IPS-18a (cell line): ENCODE measurements at regions not wholly inside any gene's neighbourhood (a gene's known extent, or its start where the extent isn't known, plus 50 kb on each side); places are given as distances from the start of the nearest gene placed in this dataset.
"Not testable (repeated sequence)": the region's sequence is repeated elsewhere in the genome, so short reads cannot be mapped to it uniquely, and the experiment has no call there.

Source experiments
- H3K27ac ChIP-seq: one replicate; pipeline ENCODE4 v1.5.1; 2013; ENCODE audit warnings: low read length
- H3K27me3 ChIP-seq: one replicate; pipeline ENCODE4 v1.6.1; 2013; ENCODE audit warnings: mild to moderate bottlenecking, low read length; ENCODE audit not compliant: control insufficient read depth, insufficient read depth
- H3K36me3 ChIP-seq: one replicate; pipeline ENCODE4 v1.6.1; 2013; ENCODE audit warnings: low read depth, low read length; ENCODE audit not compliant: control insufficient read depth
- H3K4me1 ChIP-seq: one replicate; pipeline ENCODE4 v1.6.1; 2013; ENCODE audit warnings: low read depth, low read length; ENCODE audit not compliant: control insufficient read depth
- H3K4me3 ChIP-seq: one replicate; pipeline ENCODE4 v1.5.1; 2013; ENCODE audit warnings: low read length
- H3K9ac ChIP-seq: one replicate; pipeline ENCODE4 v1.6.1; 2013; ENCODE audit warnings: mild to moderate bottlenecking, low read length, moderate library complexity
- H3K9me3 ChIP-seq: one replicate; pipeline ENCODE4 v1.6.1; 2013; ENCODE audit warnings: low read depth, low read length; ENCODE audit not compliant: control insufficient read depth

GRCh38 chr7:54944179-54944578 is 74.6 kb upstream of the EGFR start:
- Histone ChIP-seq H3K27me3 (no peaks in the 10 kb centered on the region), H3K9me3 (no peaks in the 10 kb centered on the region), H3K36me3 (no peaks in the 10 kb centered on the region), H3K4me3 (no peak overlapping the region), H3K9ac (no peak overlapping the region), H3K27ac (no peak overlapping the region), H3K4me1 (no peaks in the 10 kb centered on the region)

DNA sequence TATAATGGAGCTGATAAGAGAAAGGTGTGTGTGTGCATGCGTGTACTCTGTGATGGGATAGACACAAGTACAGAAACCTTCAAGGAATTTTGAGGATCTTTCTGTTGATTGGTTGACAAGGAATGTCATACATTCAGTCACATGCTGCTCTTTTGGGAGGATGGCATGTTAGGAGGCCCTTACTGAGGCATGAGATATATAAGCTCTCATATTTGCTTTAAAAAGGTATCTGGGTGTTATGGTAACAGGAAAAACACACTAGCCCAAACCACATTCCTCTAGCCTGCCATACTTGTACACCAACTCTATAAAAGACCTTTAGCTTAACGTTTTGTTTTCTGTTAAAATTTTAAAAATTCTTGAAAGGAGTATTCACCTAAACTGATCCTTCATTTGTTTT is 72.5 kb upstream of the EGFR start:
- H3K9ac ChIP-seq, result no peak overlapping the region
- H3K27ac ChIP-seq, result no peak overlapping the region

DNA sequence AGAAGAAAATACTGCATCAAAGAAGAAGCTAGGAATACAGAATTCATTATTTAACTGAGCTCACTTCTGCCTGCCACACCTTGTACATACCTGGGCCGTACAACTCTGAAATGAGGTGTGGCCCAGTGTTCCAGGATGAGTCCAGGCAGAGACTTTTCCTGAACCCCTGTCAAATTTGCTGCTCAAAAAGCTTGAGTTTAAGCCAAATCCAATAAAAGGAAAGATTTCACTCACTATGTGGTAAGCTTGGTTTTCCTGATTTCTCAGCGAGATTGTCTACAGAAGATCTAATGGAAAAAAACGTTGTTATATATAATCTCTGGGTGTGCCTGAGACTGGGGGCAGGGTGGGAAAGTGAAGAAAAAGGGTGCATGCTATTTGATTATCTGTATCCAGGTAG is 72.1 kb upstream of the EGFR start:
- H3K4me3 ChIP-seq, result no peak overlapping the region
- H3K9ac ChIP-seq, result no peak overlapping the region
- no peaks in the 10 kb centered on the region for H3K4me1 ChIP-seq
- H3K27me3 ChIP-seq, result no peaks in the 10 kb centered on the region
- H3K36me3 ChIP-seq, result no peaks in the 10 kb centered on the region
- no peak overlapping the region for H3K27ac ChIP-seq
- no peaks in the 10 kb centered on the region for H3K9me3 ChIP-seq

More for the DNA sequence above, 72.5 kb upstream of the EGFR start:
- Histone ChIP-seq H3K36me3 (no peaks in the 10 kb centered on the region), H3K9me3 (no peaks in the 10 kb centered on the region), H3K27me3 (no peaks in the 10 kb centered on the region), H3K4me3 (no peak overlapping the region), H3K4me1 (no peaks in the 10 kb centered on the region)

DNA sequence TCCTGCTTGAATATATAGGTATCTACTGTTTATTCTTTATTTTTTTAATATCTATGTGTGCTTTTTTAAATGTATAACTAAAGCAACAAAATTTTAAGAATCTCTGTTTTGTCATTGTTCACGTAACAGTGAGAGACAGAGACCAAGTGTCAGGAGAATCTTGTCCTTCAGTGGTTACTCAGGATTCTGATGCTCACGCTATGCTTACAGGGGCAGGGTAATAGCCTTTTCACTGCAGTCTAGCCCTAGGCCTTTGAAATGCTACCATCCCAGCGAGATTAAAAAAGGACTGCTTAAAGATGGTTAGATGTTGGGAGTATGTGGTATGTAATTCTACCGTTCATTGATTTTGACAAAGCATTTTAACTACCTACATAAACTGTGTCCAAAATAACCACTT is 71.6 kb upstream of the EGFR start:
- Histone ChIP-seq H3K9me3 (no peaks in the 10 kb centered on the region), H3K9ac (no peak overlapping the region), H3K4me3 (no peak overlapping the region), H3K4me1 (no peaks in the 10 kb centered on the region), H3K27ac (no peak overlapping the region), H3K36me3 (no peaks in the 10 kb centered on the region), H3K27me3 (no peaks in the 10 kb centered on the region)

DNA sequence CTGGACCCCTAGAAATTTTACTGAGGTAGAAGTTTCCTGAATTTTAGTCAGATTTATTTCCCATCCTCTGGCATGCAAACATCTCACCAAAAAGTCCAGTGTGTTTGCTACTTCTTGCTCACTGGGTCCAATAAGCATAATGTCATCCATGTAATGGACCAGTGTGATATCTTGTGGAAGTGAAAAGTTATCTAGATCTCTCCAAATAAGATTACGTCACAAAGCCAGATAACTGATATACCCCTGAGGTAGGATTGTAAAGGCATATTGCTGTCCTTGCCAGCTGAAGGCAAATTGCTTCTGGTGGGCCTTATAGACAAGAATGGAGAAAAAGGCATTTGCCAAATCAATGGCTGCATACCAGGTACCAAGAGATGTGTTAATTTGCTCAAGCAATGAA is 69.3 kb upstream of the EGFR start:
- not testable (repeated sequence) for H3K9me3 ChIP-seq, H3K9ac ChIP-seq, H3K36me3 ChIP-seq, H3K27ac ChIP-seq, H3K4me3 ChIP-seq, H3K27me3 ChIP-seq, H3K4me1 ChIP-seq

GRCh38 chr7:54955296-54955695 is 63.5 kb upstream of the EGFR start:
- Histone ChIP-seq H3K9ac (no peak overlapping the region), H3K4me1 (no peaks in the 10 kb centered on the region), H3K36me3 (no peaks in the 10 kb centered on the region), H3K27me3 (no peaks in the 10 kb centered on the region), H3K9me3 (no peaks in the 10 kb centered on the region), H3K27ac (no peak overlapping the region), H3K4me3 (no peak overlapping the region)

GRCh38 chr7:54955696-54956420 is 63.0 kb upstream of the EGFR start:
- Histone ChIP-seq H3K27ac (no peak overlapping the region), H3K36me3 (no peaks in the 10 kb centered on the region), H3K9me3 (no peaks in the 10 kb centered on the region)

DNA sequence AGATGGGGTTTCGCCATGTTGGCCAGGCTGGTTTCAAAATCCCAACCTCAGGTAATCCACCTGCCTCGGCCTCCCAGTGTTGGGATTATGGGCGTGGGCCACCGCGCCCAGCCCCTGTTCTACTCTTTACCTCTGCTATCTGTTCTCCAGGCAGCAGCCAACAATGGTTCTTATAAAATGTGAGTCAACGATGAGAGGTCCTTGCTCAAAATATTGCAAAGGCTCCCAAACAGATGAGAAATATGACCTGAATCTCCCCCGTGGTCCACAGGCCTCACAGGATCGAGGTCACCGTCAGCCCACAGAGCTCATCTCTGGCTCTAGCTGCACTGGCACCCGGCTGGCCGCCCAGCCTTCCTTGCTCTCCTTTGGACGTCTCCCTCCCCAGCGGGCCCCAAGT is 62.0 kb upstream of the EGFR start:
- Histone ChIP-seq H3K27ac (no peak overlapping the region), H3K27me3 (no peaks in the 10 kb centered on the region), H3K4me3 (no peak overlapping the region), H3K9me3 (no peaks in the 10 kb centered on the region), H3K9ac (no peak overlapping the region), H3K36me3 (no peaks in the 10 kb centered on the region), H3K4me1 (no peaks in the 10 kb centered on the region)

More at GRCh38 chr7:54955696-54956420, 63.0 kb upstream of the EGFR start:
- H3K4me3 ChIP-seq, result no peak overlapping the region
- no peaks in the 10 kb centered on the region for H3K4me1 ChIP-seq
- no peak overlapping the region for H3K9ac ChIP-seq
- no peaks in the 10 kb centered on the region for H3K27me3 ChIP-seq

- Histone ChIP-seq H3K9ac (no peak overlapping the region), H3K4me3 (no peak overlapping the region), H3K27me3 (no peaks in the 10 kb centered on the region), H3K36me3 (no peaks in the 10 kb centered on the region), H3K27ac (no peak overlapping the region), H3K4me1 (no peaks in the 10 kb centered on the region), H3K9me3 (no peaks in the 10 kb centered on the region)
These were observed 58.3 kb upstream of the EGFR start for GRCh38 chr7:54960517-54960916.

DNA sequence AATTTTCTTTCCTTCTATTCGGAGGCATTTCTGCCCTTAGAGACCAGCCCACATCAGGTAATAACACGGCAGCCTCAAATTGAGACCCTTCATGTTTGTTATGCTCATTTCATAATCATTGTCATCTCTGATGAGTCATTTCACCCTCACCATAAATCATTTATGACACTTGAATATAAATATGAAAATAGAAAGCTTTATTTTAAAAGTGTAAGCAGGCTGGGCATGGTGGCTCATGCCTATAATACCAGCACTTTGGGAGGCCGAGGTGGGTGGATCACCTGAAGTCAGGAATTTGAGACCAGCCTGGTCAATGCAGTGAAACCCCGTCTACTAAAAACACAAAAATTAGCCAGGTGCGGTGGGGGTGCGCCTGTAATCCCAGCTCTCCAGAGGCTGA is 57.4 kb upstream of the EGFR start:
- Histone ChIP-seq H3K27ac (no peak overlapping the region), H3K4me3 (no peak overlapping the region), H3K36me3 (no peaks in the 10 kb centered on the region), H3K9ac (no peak overlapping the region), H3K9me3 (no peaks in the 10 kb centered on the region), H3K4me1 (no peaks in the 10 kb centered on the region), H3K27me3 (no peaks in the 10 kb centered on the region)

DNA sequence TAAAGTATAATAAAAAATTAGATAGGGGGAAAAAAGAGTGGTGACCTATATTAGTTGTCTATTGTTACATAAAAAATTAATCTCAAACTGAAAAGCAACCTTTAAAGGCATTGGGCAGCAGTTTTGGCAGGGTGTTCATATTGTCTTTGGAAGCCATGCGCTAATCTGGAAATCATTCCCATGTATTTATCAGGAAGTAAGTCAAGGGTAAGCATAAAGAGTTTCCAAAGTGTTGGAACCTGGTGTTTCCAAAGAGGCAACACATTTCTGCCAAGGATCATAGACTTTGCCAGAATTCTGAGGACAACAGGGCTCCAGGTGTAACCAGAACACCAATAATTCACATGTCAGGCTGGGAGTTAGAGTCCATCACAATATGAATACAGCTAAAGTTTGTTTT is 55.7 kb upstream of the EGFR start:
- no peak overlapping the region for H3K9ac ChIP-seq
- H3K36me3 ChIP-seq, result no peaks in the 10 kb centered on the region
- H3K4me3 ChIP-seq, result no peak overlapping the region
- no peaks in the 10 kb centered on the region for H3K9me3 ChIP-seq
- H3K4me1 ChIP-seq, result no peaks in the 10 kb centered on the region
- H3K27me3 ChIP-seq, result no peaks in the 10 kb centered on the region
- H3K27ac ChIP-seq, result no peak overlapping the region

DNA sequence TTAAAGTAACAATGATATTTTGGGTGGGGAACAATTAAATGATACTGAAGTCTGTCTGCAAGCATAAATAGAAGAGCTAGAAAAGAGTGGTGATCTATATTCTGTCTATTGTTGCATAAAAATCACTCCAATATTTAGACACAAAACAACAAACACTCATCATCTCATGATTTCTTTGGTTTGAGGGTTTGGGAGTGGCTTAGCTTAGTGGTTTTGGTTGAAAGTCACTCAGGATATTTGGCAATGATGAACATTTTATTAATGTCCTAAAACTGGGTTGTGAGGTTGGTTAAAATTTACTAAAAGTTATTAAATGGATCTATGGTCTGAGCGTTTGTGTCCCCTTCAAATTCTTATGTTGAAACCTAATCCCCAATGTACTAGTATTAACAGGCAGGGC is 54.7 kb upstream of the EGFR start:
- H3K27ac ChIP-seq, result no peak overlapping the region
- H3K4me1 ChIP-seq, result no peaks in the 10 kb centered on the region
- H3K27me3 ChIP-seq, result no peaks in the 10 kb centered on the region
- H3K9me3 ChIP-seq, result no peaks in the 10 kb centered on the region
- H3K9ac ChIP-seq, result no peak overlapping the region
- H3K36me3 ChIP-seq, result no peaks in the 10 kb centered on the region
- no peak overlapping the region for H3K4me3 ChIP-seq
